ENCODE measurements at regions not wholly inside any gene's neighbourhood (a gene's known extent, or its start where the extent isn't known, plus 50 kb on each side); places are given as distances from the start of the nearest gene placed in this dataset.
"Not testable (repeated sequence)": the region's sequence is repeated elsewhere in the genome, so short reads cannot be mapped to it uniquely, and the experiment has no call there.

- no peak for DNase-seq (ENCODE audit: low read depth, low spot score)
These were observed 358.0 kb upstream of the PCSK5 start for GRCh38 chr9:75532233-75533050.

- DNase-seq (ENCODE audit: low read depth, low spot score), result no peak
These were observed 350.9 kb upstream of the PCSK5 start for GRCh38 chr9:75539523-75539922.

- DNase-seq (ENCODE audit: low read depth, low spot score), result no peak
These were observed 350.3 kb upstream of the PCSK5 start for GRCh38 chr9:75540185-75540584.

- DNase-seq (ENCODE audit: low read depth, low spot score), result no peak
These were observed 348.7 kb upstream of the PCSK5 start for GRCh38 chr9:75541734-75542133.

- no peak for DNase-seq (ENCODE audit: low read depth, low spot score)
These were observed 345.7 kb upstream of the PCSK5 start for GRCh38 chr9:75544815-75545214.

GRCh38 chr9:75545287-75545686 is 345.2 kb upstream of the PCSK5 start:
- no peak for DNase-seq (ENCODE audit: low read depth, low spot score)

- no peak for DNase-seq (ENCODE audit: low read depth, low spot score)
These were observed 341.6 kb upstream of the PCSK5 start for GRCh38 chr9:75548871-75549270.

- no peak for DNase-seq (ENCODE audit: low read depth, low spot score)
These were observed 338.6 kb upstream of the PCSK5 start for GRCh38 chr9:75551861-75552260.

GRCh38 chr9:75552941-75553340 is 337.5 kb upstream of the PCSK5 start:
- DNase-seq (ENCODE audit: low read depth, low spot score), result no peak

- DNase-seq (ENCODE audit: low read depth, low spot score), result not testable (repeated sequence)
These were observed 323.7 kb upstream of the PCSK5 start for GRCh38 chr9:75566813-75567212.

GRCh38 chr9:75570538-75570937 is 319.9 kb upstream of the PCSK5 start:
- DNase-seq (ENCODE audit: low read depth, low spot score), result no peak

- DNase-seq (ENCODE audit: low read depth, low spot score), result no peak
These were observed 315.9 kb upstream of the PCSK5 start for GRCh38 chr9:75574569-75574968.

GRCh38 chr9:75582870-75583269 is 307.6 kb upstream of the PCSK5 start:
- no peak for DNase-seq (ENCODE audit: low read depth, low spot score)

GRCh38 chr9:75588808-75589207 is 301.7 kb upstream of the PCSK5 start:
- DNase-seq (ENCODE audit: low read depth, low spot score), result no peak

GRCh38 chr9:75589497-75589896 is 301.0 kb upstream of the PCSK5 start:
- no peak for DNase-seq (ENCODE audit: low read depth, low spot score)

- no peak for DNase-seq (ENCODE audit: low read depth, low spot score)
These were observed 298.5 kb upstream of the PCSK5 start for GRCh38 chr9:75591972-75592371.

GRCh38 chr9:75592586-75592985 is 297.9 kb upstream of the PCSK5 start:
- DNase-seq (ENCODE audit: low read depth, low spot score), result no peak

GRCh38 chr9:75593920-75594319 is 296.6 kb upstream of the PCSK5 start:
- DNase-seq (ENCODE audit: low read depth, low spot score), result no peak

GRCh38 chr9:75599126-75599525 is 291.3 kb upstream of the PCSK5 start:
- DNase-seq (ENCODE audit: low read depth, low spot score), result no peak

- no peak for DNase-seq (ENCODE audit: low read depth, low spot score)
These were observed 289.2 kb upstream of the PCSK5 start for GRCh38 chr9:75601280-75601679.

- DNase-seq (ENCODE audit: low read depth, low spot score), result no peak
These were observed 288.4 kb upstream of the PCSK5 start for GRCh38 chr9:75602060-75602459.

GRCh38 chr9:75604661-75605060 is 285.8 kb upstream of the PCSK5 start:
- DNase-seq (ENCODE audit: low read depth, low spot score), result no peak

GRCh38 chr9:75607521-75607920 is 283.0 kb upstream of the PCSK5 start:
- no peak for DNase-seq (ENCODE audit: low read depth, low spot score)

- DNase-seq (ENCODE audit: low read depth, low spot score), result no peak
These were observed 281.1 kb upstream of the PCSK5 start for GRCh38 chr9:75609401-75609800.

All from pulmonary artery endothelial cell (primary cell).